ENCODE measurements at regions not wholly inside any gene's neighbourhood (a gene's known extent, or its start where the extent isn't known, plus 50 kb on each side); places are given as distances from the start of the nearest gene placed in this dataset.

- intact Hi-C loops (cut with micrococcal nuclease; ENCODE audit: unreplicated experiment): no loop called here
- no peak for DNase-seq
- BruUV-seq (replicated peaks): no TSS peak
- no peaks in the 10 kb centered on the region for H3K4me1 ChIP-seq (replicated peaks; ENCODE audit: insufficient read depth)
- no peak overlapping the region for H2AFZ ChIP-seq
- no peak overlapping the region for H3K4me3 ChIP-seq
- no peaks in the 10 kb centered on the region for H4K20me1 ChIP-seq (ENCODE audit: insufficient read depth)
- H3K36me3 ChIP-seq (ENCODE audit: low read depth): no peaks in the 10 kb centered on the region
- POLR2A ChIA-PET (ENCODE audit: unreplicated experiment): no interaction called here
- no peak overlapping the region for H3K27ac ChIP-seq
- CTCF ChIA-PET: no interaction called here
- H3F3A ChIP-seq (ENCODE audit: insufficient read depth, low read depth): no peaks in the 10 kb centered on the region
- no peaks in the 10 kb centered on the region for H3K79me2 ChIP-seq (ENCODE audit: low read depth)
- H3K9me2 ChIP-seq (ENCODE audit: insufficient read depth): no peaks in the 10 kb centered on the region
- H3K9me3 ChIP-seq (ENCODE audit: insufficient read depth, low read depth): no peaks in the 10 kb centered on the region
- no peaks in the 10 kb centered on the region for H3K27me3 ChIP-seq (ENCODE audit: insufficient read depth, low read depth)
- TF ChIP-seq EZH2 (IDR thresholded peaks at IDR 0.05; ENCODE audit: low read depth) (no peak), CTCF (conservative IDR thresholded peaks at IDR 0.05) (no peak)
- H3K4me2 ChIP-seq: no peak overlapping the region
These were observed 1469.0 kb upstream of the PABPC4L start for GRCh38 chr4:135670548-135670947.

Measured in PC-9 (cell line).